Cerebellar cortex (tissue), 1 donor: ENCODE measurements at regions not wholly inside any gene's neighbourhood (a gene's known extent, or its start where the extent isn't known, plus 50 kb on each side); places are given as distances from the start of the nearest gene placed in this dataset.
"Not testable (repeated sequence)": the region's sequence is repeated elsewhere in the genome, so short reads cannot be mapped to it uniquely, and the experiment has no call there.

Experiments used
- DNase-seq: peaks from one replicate; pipeline ENCODE4 v3.0.0-alpha.2; 2015; ENCODE audit warnings: low spot score

- no peak for DNase-seq
These were observed 74.1 kb upstream of the SH3PXD2B start for GRCh38 chr5:172528440-172528839.

GRCh38 chr5:172527559-172527958, 73.2 kb upstream of the SH3PXD2B start:
- peak; percentile 5 for DNase-seq

GRCh38 chr5:172525996-172526360, 71.7 kb upstream of the SH3PXD2B start:
- no peak for DNase-seq

- DNase-seq, result no peak
These were observed 71.1 kb upstream of the SH3PXD2B start for GRCh38 chr5:172525307-172525995.

- no peak for DNase-seq
These were observed 70.3 kb upstream of the SH3PXD2B start for GRCh38 chr5:172524573-172525021.

GRCh38 chr5:172523146-172523745, 68.9 kb upstream of the SH3PXD2B start:
- no peak for DNase-seq

- no peak for DNase-seq
These were observed 67.1 kb upstream of the SH3PXD2B start for GRCh38 chr5:172521338-172521932.

- no peak for DNase-seq
These were observed 57.6 kb upstream of the SH3PXD2B start for GRCh38 chr5:172511952-172512351.

GRCh38 chr5:172509405-172509781, 55.1 kb upstream of the SH3PXD2B start:
- no peak for DNase-seq

- DNase-seq, result no peak
These were observed 54.4 kb upstream of the SH3PXD2B start for GRCh38 chr5:172508471-172509404.

GRCh38 chr5:172507485-172507884, 53.2 kb upstream of the SH3PXD2B start:
- DNase-seq, result not testable (repeated sequence)

GRCh38 chr5:172506921-172507320, 52.6 kb upstream of the SH3PXD2B start:
- no peak for DNase-seq

- DNase-seq, result no peak
These were observed 51.9 kb upstream of the SH3PXD2B start for GRCh38 chr5:172506251-172506650.

- no peak for DNase-seq
These were observed 51.5 kb upstream of the SH3PXD2B start for GRCh38 chr5:172505845-172506244.

GRCh38 chr5:172505403-172505759, 51.1 kb upstream of the SH3PXD2B start:
- no peak for DNase-seq

- DNase-seq, result no peak
These were observed 50.5 kb upstream of the SH3PXD2B start for GRCh38 chr5:172504701-172505402.

GRCh38 chr5:172503925-172504700, 49.8 kb upstream of the SH3PXD2B start:
- DNase-seq, result no peak
